WTC11 (cell line): ENCODE measurements at regions not wholly inside any gene's neighbourhood (a gene's known extent, or its start where the extent isn't known, plus 50 kb on each side); places are given as distances from the start of the nearest gene placed in this dataset.

Experiments
- ATF2 ChIP-seq: sonication (generic); formaldehyde crosslinking; IDR thresholded peaks from 2 replicates; pipeline ENCODE4 v1.8.1; 2022; ENCODE audit warnings: low read depth, missing genetic modification reagents, borderline replicate concordance
- CREB1 ChIP-seq: sonication (generic); formaldehyde crosslinking; IDR thresholded peaks from 2 replicates; pipeline ENCODE4 v1.8.0; 2023; ENCODE audit warnings: mild to moderate bottlenecking, missing genetic modification reagents
- CTCF ChIP-seq: fragments of 200-600 bp; IDR thresholded peaks from 2 replicates; pipeline ENCODE4 v1.8.0; 2022; ENCODE audit warnings: antibody characterized with exemption
- ETV6 ChIP-seq: sonication (generic); formaldehyde crosslinking; IDR thresholded peaks from 2 replicates; pipeline ENCODE4 v1.8.1; 2022; ENCODE audit warnings: mild to moderate bottlenecking, missing genetic modification reagents
- MAX ChIP-seq: sonication (generic); formaldehyde crosslinking; IDR thresholded peaks from 2 replicates; pipeline ENCODE4 v1.8.0; 2022; ENCODE audit warnings: mild to moderate bottlenecking, missing genetic modification reagents
- NR1H2 ChIP-seq: sonication (generic); formaldehyde crosslinking; IDR thresholded peaks from 2 replicates; pipeline ENCODE4 v1.9.0; 2021; ENCODE audit warnings: mild to moderate bottlenecking, moderate library complexity, missing genetic modification reagents
- ZNF423 ChIP-seq: fragments of 250-450 bp; sonication (Bioruptor Pico); IDR thresholded peaks from 2 replicates; pipeline ENCODE4 v2.1.2; 2022; ENCODE audit warnings: mild to moderate bottlenecking, moderate library complexity

- TF ChIP-seq CTCF (no peak), ETV6 (CRISPR knock-in tag) (no peak), CREB1 (CRISPR knock-in tag) (no peak), ATF2 (no peak), ZNF423 (CRISPR knock-in tag) (no peak), NR1H2 (no peak), MAX (CRISPR knock-in tag) (no peak)
These were observed 59.7 kb upstream of the LDAH start for GRCh38 chr2:20882466-20883170.
